ENCODE measurements at regions not wholly inside any gene's neighbourhood (a gene's known extent, or its start where the extent isn't known, plus 50 kb on each side); places are given as distances from the start of the nearest gene placed in this dataset.
A peak's percentile ranks its signal among the peaks of the same experiment; 100 is the strongest.

- DNase-seq (ENCODE audit: low read depth, low spot score), result no peak
Measured at GRCh38 chr21:25424634-25425033, 182.6 kb downstream of the MRPL39 start.

- no peak for DNase-seq (ENCODE audit: low read depth, low spot score)
Measured at GRCh38 chr21:25424048-25424447, 183.2 kb downstream of the MRPL39 start.

GRCh38 chr21:25422610-25423608 is 184.4 kb downstream of the MRPL39 start:
- no peak for DNase-seq (ENCODE audit: low read depth, low spot score)

- peak; percentile 44 for DNase-seq (ENCODE audit: low read depth, low spot score)
Measured at GRCh38 chr21:25421321-25422028, 185.8 kb downstream of the MRPL39 start.

- no peak for DNase-seq (ENCODE audit: low read depth, low spot score)
Measured at GRCh38 chr21:25420831-25421230, 186.4 kb downstream of the MRPL39 start.

GRCh38 chr21:25416669-25417068 is 190.6 kb downstream of the MRPL39 start:
- no peak for DNase-seq (ENCODE audit: low read depth, low spot score)

- DNase-seq (ENCODE audit: low read depth, low spot score), result no peak
Measured at GRCh38 chr21:25412100-25412499, 195.2 kb downstream of the MRPL39 start.

GRCh38 chr21:25409978-25410377 is 197.3 kb downstream of the MRPL39 start:
- no peak for DNase-seq (ENCODE audit: low read depth, low spot score)

- no peak for DNase-seq (ENCODE audit: low read depth, low spot score)
Measured at GRCh38 chr21:25408666-25409065, 198.6 kb downstream of the MRPL39 start.

- no peak for DNase-seq (ENCODE audit: low read depth, low spot score)
Measured at GRCh38 chr21:25406887-25407579, 200.2 kb downstream of the MRPL39 start.

- no peak for DNase-seq (ENCODE audit: low read depth, low spot score)
Measured at GRCh38 chr21:25405984-25406383, 201.3 kb downstream of the MRPL39 start.

- no peak for DNase-seq (ENCODE audit: low read depth, low spot score)
Measured at GRCh38 chr21:25402134-25402961, 204.9 kb downstream of the MRPL39 start.

- DNase-seq (ENCODE audit: low read depth, low spot score), result no peak
Measured at GRCh38 chr21:25400427-25400826, 206.9 kb downstream of the MRPL39 start.

- DNase-seq (ENCODE audit: low read depth, low spot score), result no peak
Measured at GRCh38 chr21:25398630-25399029, 208.7 kb downstream of the MRPL39 start.

GRCh38 chr21:25396135-25396711 is 211.1 kb downstream of the MRPL39 start:
- DNase-seq (ENCODE audit: low read depth, low spot score), result peak; percentile 11

- no peak for DNase-seq (ENCODE audit: low read depth, low spot score)
Measured at GRCh38 chr21:25391777-25392176, 215.5 kb downstream of the MRPL39 start.

- DNase-seq (ENCODE audit: low read depth, low spot score), result no peak
Measured at GRCh38 chr21:25390701-25391100, 216.6 kb downstream of the MRPL39 start.

- no peak for DNase-seq (ENCODE audit: low read depth, low spot score)
Measured at GRCh38 chr21:25387665-25388064, 219.6 kb downstream of the MRPL39 start.

- no peak for DNase-seq (ENCODE audit: low read depth, low spot score)
Measured at GRCh38 chr21:25385911-25386474, 221.3 kb downstream of the MRPL39 start.

GRCh38 chr21:25385341-25385740 is 221.9 kb downstream of the MRPL39 start:
- no peak for DNase-seq (ENCODE audit: low read depth, low spot score)

Data from activated CD4-positive, CD25-positive, alpha-beta regulatory T cell treated with anti-CD3 and anti-CD28 coated beads, Interleukin-2, amount 50 U/mL, for 16 hours (primary cell).